ENCODE measurements at regions not wholly inside any gene's neighbourhood (a gene's known extent, or its start where the extent isn't known, plus 50 kb on each side); places are given as distances from the start of the nearest gene placed in this dataset.

GRCh38 chr11:13098616-13099289 is 89.6 kb downstream of the RASSF10 start:
- intact Hi-C loops (cut with micrococcal nuclease; ENCODE audit: unreplicated experiment), result no loop called here
- H3K27ac ChIP-seq (ENCODE audit: low read length), result no peak overlapping the region
- CTCF ChIA-PET, result no interaction called here

More at GRCh38 chr11:13098616-13099289, 89.6 kb downstream of the RASSF10 start:
- Histone ChIP-seq H3K4me1 (ENCODE audit: control insufficient read depth, insufficient read depth, low read length) (no peaks in the 10 kb centered on the region), H3K36me3 (ENCODE audit: control insufficient read depth, insufficient read depth, low read length) (no peaks in the 10 kb centered on the region), H3K9me3 (ENCODE audit: control insufficient read depth, insufficient read depth, low read depth, low read length) (no peaks in the 10 kb centered on the region), H3K27me3 (ENCODE audit: control insufficient read depth, insufficient read depth, low read length) (0 out of 2 replicates have a peak, but pooled peaks cover 2% of the 10 kb centered on the region), H3K4me3 (ENCODE audit: low read depth in 2 of 2, low read length in 2 of 2) (no peak overlapping the region)
- BruUV-seq (replicated peaks), result no TSS peak
- ATAC-seq, result no peak
- in situ Hi-C loops (cut with HindIII; ENCODE audit: low pct_unique_long_range_greater_than_20kb, low sequenced_read_pairs), result no loop called here
- POLR2A ChIA-PET, result no interaction called here
- no peak for DNase-seq (ENCODE audit: low read depth, low spot score)
- no peak for TF ChIP-seq REST (IDR thresholded peaks at IDR 0.05; ENCODE audit: insufficient read depth in 1 of 2, low read depth in 2 of 2, low read length in 1 of 2)
- no peak for TF ChIP-seq POLR2AphosphoS5 (IDR thresholded peaks at IDR 0.05; ENCODE audit: low read depth, low read length)
- TF ChIP-seq CTCF (IDR thresholded peaks at IDR 0.05), result no peak
- TF ChIP-seq TCF7L2 (IDR thresholded peaks at IDR 0.05; ENCODE audit: low read depth, low read length), result no peak
- TF ChIP-seq SIN3A (IDR thresholded peaks at IDR 0.05; ENCODE audit: borderline replicate concordance, insufficient read depth, low read depth, low read length), result no peak

Measured in Panc1 (cell line).